Duodenal mucosa (tissue), 2 donors: ENCODE measurements at regions not wholly inside any gene's neighbourhood (a gene's known extent, or its start where the extent isn't known, plus 50 kb on each side); places are given as distances from the start of the nearest gene placed in this dataset.
"Not testable (repeated sequence)": the region's sequence is repeated elsewhere in the genome, so short reads cannot be mapped to it uniquely, and the experiment has no call there.

Experiments used
- H3K27ac ChIP-seq: one replicate; pipeline ENCODE4 v1.7.0; 2013; ENCODE audit warnings: low read depth, low read length
- H3K27me3 ChIP-seq, 2 donors: one replicate each; pipeline ENCODE4 v1.7.0; 2013; ENCODE audit warnings: low read length in 2 of 2, control low read depth in 1 of 2; ENCODE audit not compliant: insufficient read depth in 2 of 2, control insufficient read depth in 1 of 2
- H3K36me3 ChIP-seq, 2 donors: one replicate each; pipeline ENCODE4 v1.7.0; 2013; ENCODE audit warnings: low read length in 2 of 2, control low read depth in 1 of 2; ENCODE audit not compliant: insufficient read depth in 2 of 2, control insufficient read depth in 1 of 2
- H3K4me1 ChIP-seq, 2 donors: one replicate each; pipeline ENCODE4 v1.7.0; 2013; ENCODE audit warnings: low read length in 2 of 2, control low read depth in 1 of 2; ENCODE audit not compliant: insufficient read depth in 2 of 2, control insufficient read depth in 1 of 2
- H3K4me3 ChIP-seq, 2 donors: one replicate each; pipeline ENCODE4 v1.7.0; 2013; ENCODE audit warnings: low read length in 2 of 2, low read depth in 1 of 2
- H3K9ac ChIP-seq, 2 donors: one replicate each; pipeline ENCODE4 v1.7.0; 2013; ENCODE audit warnings: low read length in 2 of 2, low read depth in 1 of 2
- H3K9me3 ChIP-seq, 2 donors: one replicate each; pipeline ENCODE4 v1.7.0; 2013; ENCODE audit warnings: low read length in 2 of 2, control low read depth in 1 of 2; ENCODE audit not compliant: control insufficient read depth in 1 of 2

GRCh38 chr10:46792657-46793357 is 118.4 kb upstream of the PTPN20 start:
- H3K27ac ChIP-seq, H3K9me3 ChIP-seq, H3K4me1 ChIP-seq, H3K4me3 ChIP-seq, H3K27me3 ChIP-seq, H3K9ac ChIP-seq: not testable (repeated sequence)
- H3K36me3 ChIP-seq = peaks cover 0 to 22% of the 10 kb centered on the region in 2 donors

- peaks cover 0 to 19% of the 10 kb centered on the region in 2 donors for H3K36me3 ChIP-seq
- not testable (repeated sequence) for H3K4me1 ChIP-seq, H3K27me3 ChIP-seq, H3K9me3 ChIP-seq, H3K27ac ChIP-seq, H3K4me3 ChIP-seq, H3K9ac ChIP-seq
These were observed 114.9 kb upstream of the PTPN20 start for GRCh38 chr10:46796351-46796750.

- H3K27me3 ChIP-seq = not testable (repeated sequence)
These were observed 109.2 kb upstream of the PTPN20 start for GRCh38 chr10:46802010-46802409.

DNA sequence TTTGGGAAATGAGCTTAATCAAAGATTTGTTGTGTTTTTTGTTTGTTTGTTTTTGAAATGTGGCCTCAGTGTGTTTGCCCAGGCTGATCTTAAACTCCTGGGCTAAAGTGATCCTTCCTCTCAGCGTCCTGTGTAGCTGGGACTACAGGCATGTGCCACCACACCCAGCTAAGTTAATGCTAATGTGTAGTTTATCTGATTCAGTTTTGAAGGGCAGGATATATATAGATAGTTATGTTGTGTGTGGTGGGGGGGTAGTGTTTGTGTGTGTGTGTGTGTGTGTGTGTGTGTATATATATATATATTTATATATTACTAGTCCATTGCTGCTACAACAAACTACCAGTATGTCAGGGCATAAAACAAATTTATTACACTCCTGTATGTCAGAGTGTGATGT is 108.1 kb upstream of the PTPN20 start:
- not testable (repeated sequence) for H3K27ac ChIP-seq, H3K4me1 ChIP-seq, H3K27me3 ChIP-seq, H3K4me3 ChIP-seq, H3K9ac ChIP-seq, H3K9me3 ChIP-seq
- H3K36me3 ChIP-seq = peaks cover 0 to 11% of the 10 kb centered on the region in 2 donors

More at GRCh38 chr10:46802010-46802409, 109.2 kb upstream of the PTPN20 start:
- H3K9me3 ChIP-seq, H3K27ac ChIP-seq, H3K9ac ChIP-seq, H3K4me3 ChIP-seq, H3K4me1 ChIP-seq: not testable (repeated sequence)
- peaks cover 0 to 11% of the 10 kb centered on the region in 2 donors for H3K36me3 ChIP-seq

GRCh38 chr10:46810222-46810621 is 101.0 kb upstream of the PTPN20 start:
- not testable (repeated sequence) for H3K9ac ChIP-seq, H3K4me1 ChIP-seq, H3K27ac ChIP-seq, H3K9me3 ChIP-seq, H3K4me3 ChIP-seq, H3K27me3 ChIP-seq, H3K36me3 ChIP-seq

DNA sequence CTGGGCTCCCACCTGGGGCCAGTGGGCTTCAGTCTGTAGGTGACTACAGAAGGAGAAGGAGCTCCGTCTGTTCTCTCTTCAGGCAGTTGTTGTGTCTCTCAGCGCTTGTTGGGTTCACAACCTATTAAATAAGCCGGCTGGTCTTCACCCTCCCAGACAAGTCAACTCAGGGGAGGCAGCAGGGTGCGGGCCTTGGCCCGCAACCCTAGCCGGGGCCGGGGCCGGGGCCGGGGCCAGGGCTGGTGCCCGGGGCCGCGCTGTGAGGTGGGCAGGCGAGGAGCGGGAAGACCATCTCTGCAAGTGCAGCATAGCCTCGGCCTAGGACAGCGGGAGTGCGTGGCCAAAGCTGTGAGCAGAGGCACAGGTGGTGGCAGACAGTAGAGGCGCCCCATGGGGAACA is 95.1 kb upstream of the PTPN20 start:
- not testable (repeated sequence) for H3K27me3 ChIP-seq, H3K9me3 ChIP-seq, H3K36me3 ChIP-seq, H3K4me3 ChIP-seq, H3K27ac ChIP-seq, H3K4me1 ChIP-seq, H3K9ac ChIP-seq

DNA sequence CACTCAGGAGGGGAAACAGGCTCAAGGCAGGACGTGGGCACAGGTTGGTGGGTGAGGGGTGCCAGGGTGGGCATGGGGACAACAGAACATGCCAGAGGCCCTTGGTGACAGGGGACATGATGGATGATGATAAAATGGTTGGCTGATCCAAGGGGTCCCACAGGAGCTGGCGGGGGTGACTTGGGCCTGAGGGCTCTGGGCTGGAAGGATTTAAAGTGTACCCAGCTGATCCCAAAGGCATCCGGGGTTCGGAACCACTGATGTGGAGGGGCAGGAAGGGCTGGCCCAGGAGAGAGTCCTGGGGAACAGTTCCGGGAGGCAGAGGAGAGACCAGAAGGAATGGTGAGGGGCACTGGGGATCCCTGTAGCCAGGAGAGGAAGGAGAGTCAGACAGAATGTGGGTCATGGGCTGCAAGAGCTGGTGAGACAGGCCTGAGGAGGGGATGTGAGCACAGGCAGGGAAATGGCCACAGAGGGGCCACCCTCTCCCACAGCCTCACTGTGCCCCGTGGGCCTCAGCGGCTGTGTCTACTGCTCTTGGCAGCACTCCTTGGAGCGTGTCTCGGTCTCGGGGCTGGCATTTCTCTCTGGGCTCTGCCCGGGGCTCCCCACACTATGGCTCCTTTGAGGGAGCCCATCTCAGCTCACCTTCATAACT is 70.7 kb upstream of the PTPN20 start:
- not testable (repeated sequence) for H3K4me1 ChIP-seq, H3K27ac ChIP-seq, H3K9me3 ChIP-seq, H3K4me3 ChIP-seq, H3K36me3 ChIP-seq, H3K27me3 ChIP-seq, H3K9ac ChIP-seq

DNA sequence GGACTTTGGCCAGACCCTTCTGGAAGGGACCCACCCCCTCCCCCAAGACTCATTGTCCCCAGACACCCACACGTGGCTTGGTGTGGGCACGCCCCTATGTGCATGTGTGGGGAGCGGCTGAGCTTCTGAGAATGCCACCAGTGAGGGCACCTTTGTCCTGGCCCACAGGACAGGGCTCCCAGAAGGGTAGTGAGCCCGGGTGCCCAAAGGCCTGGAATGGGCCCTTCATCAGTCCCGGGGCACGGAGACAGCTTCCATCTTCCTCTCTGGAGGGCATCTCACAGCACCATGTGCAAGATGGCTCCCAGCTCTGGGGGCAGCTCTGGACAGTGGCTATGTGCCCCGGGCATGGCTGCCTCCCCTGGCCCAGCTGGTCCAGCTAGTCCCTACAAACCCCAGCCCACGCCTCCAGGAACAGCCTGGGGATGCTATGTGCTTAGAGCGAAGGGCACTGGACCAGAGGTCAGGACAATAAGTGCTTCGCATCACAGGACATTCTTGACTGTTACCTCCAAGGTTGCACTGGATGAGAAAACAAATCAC is 70.1 kb upstream of the PTPN20 start:
- H3K9ac ChIP-seq, H3K9me3 ChIP-seq, H3K27me3 ChIP-seq: not testable (repeated sequence)

GRCh38 chr10:46845194-46845593 is 66.0 kb upstream of the PTPN20 start:
- H3K27ac ChIP-seq, H3K9me3 ChIP-seq, H3K4me3 ChIP-seq: not testable (repeated sequence)

More for the DNA sequence above, 70.1 kb upstream of the PTPN20 start:
- not testable (repeated sequence) for H3K4me3 ChIP-seq, H3K27ac ChIP-seq, H3K36me3 ChIP-seq, H3K4me1 ChIP-seq

DNA sequence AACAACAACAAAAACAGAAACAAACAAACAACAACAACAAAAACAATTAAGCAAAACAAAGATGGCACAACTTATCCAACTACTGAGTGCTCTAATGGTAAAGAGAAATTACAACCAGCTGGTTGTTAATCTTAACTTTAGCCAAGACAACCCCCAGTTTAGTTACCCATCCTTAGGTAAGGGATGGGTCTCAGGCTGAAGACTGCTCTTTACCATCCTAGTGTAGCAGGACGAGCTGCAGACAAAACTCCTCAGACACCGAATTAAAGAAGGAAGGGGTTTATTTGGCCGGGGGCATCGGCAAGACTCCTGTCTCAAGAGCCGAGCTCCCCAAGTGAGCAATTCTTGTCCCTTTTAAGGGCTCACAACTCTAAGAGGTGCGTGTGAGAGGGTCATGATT is 65.6 kb upstream of the PTPN20 start:
- H3K4me1 ChIP-seq, H3K27me3 ChIP-seq, H3K27ac ChIP-seq, H3K9me3 ChIP-seq, H3K36me3 ChIP-seq, H3K4me3 ChIP-seq, H3K9ac ChIP-seq: not testable (repeated sequence)

More at GRCh38 chr10:46845194-46845593, 66.0 kb upstream of the PTPN20 start:
- not testable (repeated sequence) for H3K9ac ChIP-seq, H3K36me3 ChIP-seq, H3K4me1 ChIP-seq, H3K27me3 ChIP-seq
